Transverse colon (tissue), 4 donors: ENCODE measurements at regions not wholly inside any gene's neighbourhood (a gene's known extent, or its start where the extent isn't known, plus 50 kb on each side); places are given as distances from the start of the nearest gene placed in this dataset.

Experiments used
- DNase-seq: peaks from one replicate; pipeline ENCODE4 v3.0.0-alpha.2; 2019
- H3K27ac ChIP-seq, 4 donors: fragments of 200-600 bp; sonication (generic); 2 replicates each; pipeline ENCODE4 v1.5.1; 2016 to 2018; ENCODE audit warnings: inconsistent platforms in 4 of 4
- H3K27me3 ChIP-seq: fragments of 200-600 bp; sonication (generic); 2 replicates; pipeline ENCODE4 v1.5.1; 2017; ENCODE audit warnings: inconsistent platforms
- H3K36me3 ChIP-seq, 4 donors: fragments of 200-600 bp; sonication (generic); 2 replicates each; pipeline ENCODE4 v1.5.1; 2017 to 2019; ENCODE audit warnings: inconsistent platforms in 4 of 4
- H3K4me1 ChIP-seq, 4 donors: fragments of 200-600 bp; sonication (generic); 2 replicates each; pipeline ENCODE4 v1.5.1; 2017 to 2020; ENCODE audit warnings: inconsistent platforms in 4 of 4
- H3K4me3 ChIP-seq, 4 donors: fragments of 200-600 bp; sonication (generic); 1 replicate in 1 of 4; 2 replicates in 3 of 4; pipeline versions ENCODE4 v1.5.1 to v1.6.1; 2017 to 2019; ENCODE audit warnings: inconsistent platforms in 4 of 4
- H3K9me3 ChIP-seq, 2 donors: fragments of 200-600 bp; sonication (generic); 2 replicates each; pipeline ENCODE4 v1.5.1; 2017 to 2019; ENCODE audit warnings: inconsistent platforms in 2 of 2
- CTCF ChIP-seq, 5 experiments: fragments of 200-600 bp in 3 of 5; fragments of 450-650 bp in 2 of 5; sonication (generic) in 3 of 5; IDR thresholded peaks; 1 replicate in 2 of 5; 2 replicates in 3 of 5; pipeline ENCODE4 v1.5.1; 2016 to 2017; ENCODE audit warnings: antibody characterized with exemption in 5 of 5, inconsistent platforms in 3 of 5, mild to moderate bottlenecking in 2 of 5, moderate library complexity in 1 of 5
- EP300 ChIP-seq: sonication (generic); formaldehyde crosslinking; IDR thresholded peaks from one replicate; pipeline ENCODE4 v1.6.1; 2017; ENCODE audit warnings: antibody characterized with exemption, low read depth
- POLR2A ChIP-seq: fragments of 450-650 bp; IDR thresholded peaks from one replicate; pipeline ENCODE4 v1.6.1; 2016; ENCODE audit warnings: antibody characterized with exemption, mild to moderate bottlenecking, moderate library complexity
- POLR2AphosphoS5 ChIP-seq, 3 donors: sonication (generic); formaldehyde crosslinking; IDR thresholded peaks; one replicate each; pipeline ENCODE4 v1.6.1; 2016; ENCODE audit warnings: antibody characterized with exemption in 3 of 3
- WGBS, 2 donors: methylation state at CpG; one replicate each; pipeline ENCODE4 v1.1.5; 2018; ENCODE audit warnings: low coverage in 1 of 2; 5-methylcytosine and 5-hydroxymethylcytosine counted together
- in situ Hi-C, 4 donors: fragments of 200-750 bp; cut with MboI; loops; one replicate each; pipeline versions ENCODE4 v1.15.0 to v1.15.1; 2017; ENCODE audit warnings: low sequenced_read_pairs in 3 of 4, low pct_ligation_motif_present in 1 of 4, low pct_unique_long_range_greater_than_20kb in 1 of 4
- intact Hi-C: fragments of 100-400 bp; cut with DNase I; formaldehyde crosslinking; loops from one replicate; pipeline ENCODE4 v1.15.1; 2023; ENCODE audit warnings: low total_unique reads

- no peak overlapping the region for H3K27ac ChIP-seq
- H3K4me3 ChIP-seq: no peak overlapping the region
- H3K36me3 ChIP-seq: no peaks in the 10 kb centered on the region
- in situ Hi-C loops: no loop called here
- H3K4me1 ChIP-seq: no peaks in the 10 kb centered on the region
- no peak for DNase-seq
- H3K9me3 ChIP-seq: peaks cover 0 to 5% of the 10 kb centered on the region in 2 donors
- H3K27me3 ChIP-seq: no peaks in the 10 kb centered on the region
- intact Hi-C loops: no loop called here
- TF ChIP-seq EP300 (no peak), POLR2A (no peak), CTCF (IDR thresholded peaks at IDR 0.05) (no peak), POLR2AphosphoS5 (IDR thresholded peaks at IDR 0.05) (no peak)
- WGBS, 2 donors: 78 to 86% methylated on average over 2 to 4 of the region's 4 CpGs
Observed at GRCh38 chr3:145952536-145952935, 208.4 kb downstream of the PLOD2 start.

- H3K27ac ChIP-seq: no peak overlapping the region
- TF ChIP-seq POLR2A (no peak), EP300 (no peak), POLR2AphosphoS5 (IDR thresholded peaks at IDR 0.05) (no peak), CTCF (IDR thresholded peaks at IDR 0.05) (no peak)
- no peaks in the 10 kb centered on the region for H3K27me3 ChIP-seq
- in situ Hi-C loops: no loop called here
- intact Hi-C loops: no loop called here
- DNase-seq: no peak
- no peaks in the 10 kb centered on the region for H3K4me1 ChIP-seq
- 84 to 90% methylated on average over 3 of the region's 3 CpGs for WGBS, 2 donors
- peaks cover 0 to 5% of the 10 kb centered on the region in 2 donors for H3K9me3 ChIP-seq
- H3K4me3 ChIP-seq: no peak overlapping the region
- no peaks in the 10 kb centered on the region for H3K36me3 ChIP-seq
Observed at GRCh38 chr3:145953316-145953715, 207.7 kb downstream of the PLOD2 start.

- intact Hi-C loops (no loop called here), in situ Hi-C loops (no loop called here)
- H3K4me3 ChIP-seq: no peak overlapping the region
- H3K9me3 ChIP-seq: no peaks in the 10 kb centered on the region
- H3K36me3 ChIP-seq: no peaks in the 10 kb centered on the region
- DNase-seq: no peak
- 68 to 78% methylated on average over 2 of the region's 2 CpGs for WGBS, 2 donors
- no peaks in the 10 kb centered on the region for H3K4me1 ChIP-seq
- H3K27ac ChIP-seq: no peak overlapping the region
- no peak for TF ChIP-seq POLR2AphosphoS5 (IDR thresholded peaks at IDR 0.05)
- TF ChIP-seq EP300: no peak
- no peak for TF ChIP-seq POLR2A
- no peak for TF ChIP-seq CTCF (IDR thresholded peaks at IDR 0.05)
- H3K27me3 ChIP-seq: no peaks in the 10 kb centered on the region
Observed at GRCh38 chr3:145959457-145960088, 201.4 kb downstream of the PLOD2 start.

GRCh38 chr3:145963111-145963510 lies 197.9 kb downstream of the PLOD2 start:
- Histone ChIP-seq H3K36me3 (no peaks in the 10 kb centered on the region), H3K4me3 (no peak overlapping the region), H3K4me1 (no peaks in the 10 kb centered on the region), H3K27ac (no peak overlapping the region), H3K9me3 (no peaks in the 10 kb centered on the region), H3K27me3 (no peaks in the 10 kb centered on the region)
- TF ChIP-seq POLR2AphosphoS5 (IDR thresholded peaks at IDR 0.05): no peak
- TF ChIP-seq EP300: no peak
- TF ChIP-seq POLR2A: no peak
- TF ChIP-seq CTCF (IDR thresholded peaks at IDR 0.05): no peak
- in situ Hi-C loops (no loop called here), intact Hi-C loops (no loop called here)
- no peak for DNase-seq
- 25 to 35% methylated on average over 2 of the region's 2 CpGs for WGBS, 2 donors
